Daoy (cell line): ENCODE measurements at regions not wholly inside any gene's neighbourhood (a gene's known extent, or its start where the extent isn't known, plus 50 kb on each side); places are given as distances from the start of the nearest gene placed in this dataset.
"Not testable (repeated sequence)": the region's sequence is repeated elsewhere in the genome, so short reads cannot be mapped to it uniquely, and the experiment has no call there.

ENCODE experiments used
- DNase-seq: peaks from one replicate; pipeline ENCODE4 v3.0.0-alpha.2; 2015; ENCODE audit warnings: low read depth

- DNase-seq, result no peak
Measured at GRCh38 chr3:153974614-153975013, 146.6 kb upstream of the ARHGEF26 start.

- DNase-seq, result no peak
Measured at GRCh38 chr3:153976891-153977554, 144.2 kb upstream of the ARHGEF26 start.

- no peak for DNase-seq
Measured at GRCh38 chr3:153978006-153978405, 143.2 kb upstream of the ARHGEF26 start.

GRCh38 chr3:153979418-153980251, 141.6 kb upstream of the ARHGEF26 start:
- no peak for DNase-seq

GRCh38 chr3:153980252-153980590, 141.0 kb upstream of the ARHGEF26 start:
- no peak for DNase-seq

GRCh38 chr3:153997364-153997763, 123.8 kb upstream of the ARHGEF26 start:
- DNase-seq, result not testable (repeated sequence)

GRCh38 chr3:154003649-154004048, 117.5 kb upstream of the ARHGEF26 start:
- no peak for DNase-seq

GRCh38 chr3:154011036-154011435, 110.2 kb upstream of the ARHGEF26 start:
- no peak for DNase-seq

- DNase-seq, result no peak
Measured at GRCh38 chr3:154013736-154014135, 107.5 kb upstream of the ARHGEF26 start.

GRCh38 chr3:154015307-154015706, 105.9 kb upstream of the ARHGEF26 start:
- no peak for DNase-seq

GRCh38 chr3:154018100-154018696, 103.0 kb upstream of the ARHGEF26 start:
- DNase-seq, result peak; percentile 8

- DNase-seq, result no peak
Measured at GRCh38 chr3:154022606-154023005, 98.6 kb upstream of the ARHGEF26 start.

- no peak for DNase-seq
Measured at GRCh38 chr3:154023148-154023547, 98.0 kb upstream of the ARHGEF26 start.

- no peak for DNase-seq
Measured at GRCh38 chr3:154025007-154025406, 96.2 kb upstream of the ARHGEF26 start.

GRCh38 chr3:154029926-154030325, 91.3 kb upstream of the ARHGEF26 start:
- DNase-seq, result no peak

- no peak for DNase-seq
Measured at GRCh38 chr3:154034797-154035330, 86.3 kb upstream of the ARHGEF26 start.

GRCh38 chr3:154040283-154040682, 80.9 kb upstream of the ARHGEF26 start:
- DNase-seq, result no peak

GRCh38 chr3:154044671-154045070, 76.5 kb upstream of the ARHGEF26 start:
- DNase-seq, result no peak

- no peak for DNase-seq
Measured at GRCh38 chr3:154050216-154050615, 71.0 kb upstream of the ARHGEF26 start.

GRCh38 chr3:154050766-154051165, 70.4 kb upstream of the ARHGEF26 start:
- no peak for DNase-seq

- no peak for DNase-seq
Measured at GRCh38 chr3:154059833-154060232, 61.4 kb upstream of the ARHGEF26 start.

- no peak for DNase-seq
Measured at GRCh38 chr3:154060238-154061000, 60.8 kb upstream of the ARHGEF26 start.
